ENCODE measurements at regions not wholly inside any gene's neighbourhood (a gene's known extent, or its start where the extent isn't known, plus 50 kb on each side); places are given as distances from the start of the nearest gene placed in this dataset.
"Not testable (repeated sequence)": the region's sequence is repeated elsewhere in the genome, so short reads cannot be mapped to it uniquely, and the experiment has no call there.

GRCh38 chr22:11253000-11253511, 4274.9 kb upstream of the OR11H1 start:
- Mint-ChIP-seq H3K4me1 (no peaks in the 10 kb centered on the region), H3K36me3 (no peaks in the 10 kb centered on the region), H3K27ac (no peak overlapping the region), H3K4me3 (no peak overlapping the region), H3K9me3 (no peaks in the 10 kb centered on the region)
- no peak for DNase-seq (ENCODE audit: low spot score in 2 of 2)
- no peak for ATAC-seq

DNA sequence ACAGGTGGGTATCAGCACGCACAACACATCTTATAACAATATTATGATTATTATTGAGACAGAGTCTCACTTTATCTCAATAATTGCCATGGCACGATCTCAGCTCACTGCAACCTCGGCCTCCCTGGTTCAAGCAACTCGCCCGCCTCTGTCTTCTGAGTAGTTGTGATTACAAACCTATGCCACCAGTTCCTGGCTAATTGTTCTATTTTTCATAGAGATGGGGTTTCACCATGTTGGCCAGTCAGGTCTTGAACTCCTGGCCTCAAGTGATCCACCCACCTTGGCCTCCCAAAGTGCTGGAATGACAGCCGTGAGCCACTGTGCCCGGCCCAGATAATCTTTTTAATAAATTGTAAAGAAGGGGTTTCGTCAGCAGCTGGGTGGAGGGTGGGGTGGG, 4257.0 kb upstream of the OR11H1 start:
- H3K4me1 Mint-ChIP-seq; DNase-seq (ENCODE audit: low spot score in 2 of 2): not testable (repeated sequence)

GRCh38 chr22:11285116-11285838, 4242.7 kb upstream of the OR11H1 start:
- H3K27ac Mint-ChIP-seq; DNase-seq (ENCODE audit: low spot score in 2 of 2); H3K4me1 Mint-ChIP-seq; H3K4me3 Mint-ChIP-seq; ATAC-seq; H3K36me3 Mint-ChIP-seq: not testable (repeated sequence)
- peaks cover 13% of the 10 kb centered on the region for H3K9me3 Mint-ChIP-seq

More for the DNA sequence above, 4257.0 kb upstream of the OR11H1 start:
- not testable (repeated sequence) for H3K36me3 Mint-ChIP-seq, H3K9me3 Mint-ChIP-seq, ATAC-seq, H3K27ac Mint-ChIP-seq, H3K4me3 Mint-ChIP-seq

DNA sequence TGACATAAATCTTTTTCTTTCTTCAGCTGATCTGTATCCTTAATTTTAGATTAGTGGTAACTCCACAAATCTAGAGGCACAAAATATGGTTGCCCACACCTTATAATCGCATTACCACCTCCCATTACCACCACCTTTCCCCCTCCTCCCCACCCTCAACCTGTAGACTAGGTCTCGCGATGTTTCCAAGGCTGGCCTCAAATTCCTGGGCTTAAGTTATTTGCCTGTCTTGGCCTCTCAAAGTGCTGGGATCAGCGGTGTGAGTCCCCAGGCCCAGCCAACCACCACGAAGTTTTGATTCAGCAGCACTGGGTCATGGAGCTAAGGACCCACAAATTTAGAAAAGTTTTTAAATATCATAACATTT, 4242.2 kb upstream of the OR11H1 start:
- not testable (repeated sequence) for H3K4me3 Mint-ChIP-seq; DNase-seq (ENCODE audit: low spot score in 2 of 2); ATAC-seq; H3K36me3 Mint-ChIP-seq; H3K27ac Mint-ChIP-seq; H3K4me1 Mint-ChIP-seq
- H3K9me3 Mint-ChIP-seq: peaks cover 16% of the 10 kb centered on the region

DNA sequence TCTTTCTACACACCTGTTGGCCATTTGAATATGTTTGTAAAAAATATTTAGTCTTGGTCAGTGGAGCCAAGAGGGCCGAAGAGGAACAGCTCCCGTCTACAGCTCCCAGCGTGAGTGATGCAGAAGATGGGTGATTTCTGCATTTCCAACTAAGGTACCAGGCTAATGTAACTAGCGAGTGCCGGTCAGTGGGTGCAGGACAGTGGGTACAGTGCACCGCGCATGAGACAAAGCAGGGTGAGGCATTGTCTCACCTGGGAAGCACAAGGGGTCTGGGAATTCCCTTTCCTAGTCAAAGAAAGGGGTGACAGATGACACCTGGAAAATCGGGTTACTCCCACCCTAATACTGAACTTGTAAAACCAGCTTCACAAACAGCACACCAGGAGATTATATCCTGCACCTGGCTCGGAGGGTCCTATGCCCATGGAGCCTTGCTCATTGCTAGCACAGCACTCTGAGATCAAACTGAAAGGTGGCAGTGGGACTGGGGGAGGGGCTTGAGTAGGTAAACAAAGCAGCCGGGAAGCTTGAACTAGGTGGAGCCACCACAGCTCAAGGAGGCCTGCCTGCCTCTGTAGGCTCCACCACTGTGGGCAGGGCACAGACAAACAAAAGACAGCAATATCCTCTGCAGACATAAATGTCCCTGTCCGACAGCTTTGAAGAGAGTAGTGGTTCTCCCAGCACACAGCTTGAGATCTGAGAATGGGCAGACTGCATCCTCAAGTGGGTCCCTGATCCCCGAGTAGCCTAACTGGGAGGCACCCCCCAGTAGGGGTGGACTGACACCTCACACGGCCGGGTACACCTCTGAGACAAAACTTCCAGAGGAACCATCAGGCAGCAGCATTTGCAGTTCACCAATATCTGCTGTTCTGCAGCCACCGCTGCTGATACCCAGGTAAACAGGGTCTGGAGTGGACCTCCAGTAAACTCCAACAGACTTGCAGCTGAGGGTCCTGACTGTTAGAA, 4239.5 kb upstream of the OR11H1 start:
- not testable (repeated sequence) for DNase-seq (ENCODE audit: low spot score in 2 of 2)
- peaks cover 26% of the 10 kb centered on the region for H3K9me3 Mint-ChIP-seq

DNA sequence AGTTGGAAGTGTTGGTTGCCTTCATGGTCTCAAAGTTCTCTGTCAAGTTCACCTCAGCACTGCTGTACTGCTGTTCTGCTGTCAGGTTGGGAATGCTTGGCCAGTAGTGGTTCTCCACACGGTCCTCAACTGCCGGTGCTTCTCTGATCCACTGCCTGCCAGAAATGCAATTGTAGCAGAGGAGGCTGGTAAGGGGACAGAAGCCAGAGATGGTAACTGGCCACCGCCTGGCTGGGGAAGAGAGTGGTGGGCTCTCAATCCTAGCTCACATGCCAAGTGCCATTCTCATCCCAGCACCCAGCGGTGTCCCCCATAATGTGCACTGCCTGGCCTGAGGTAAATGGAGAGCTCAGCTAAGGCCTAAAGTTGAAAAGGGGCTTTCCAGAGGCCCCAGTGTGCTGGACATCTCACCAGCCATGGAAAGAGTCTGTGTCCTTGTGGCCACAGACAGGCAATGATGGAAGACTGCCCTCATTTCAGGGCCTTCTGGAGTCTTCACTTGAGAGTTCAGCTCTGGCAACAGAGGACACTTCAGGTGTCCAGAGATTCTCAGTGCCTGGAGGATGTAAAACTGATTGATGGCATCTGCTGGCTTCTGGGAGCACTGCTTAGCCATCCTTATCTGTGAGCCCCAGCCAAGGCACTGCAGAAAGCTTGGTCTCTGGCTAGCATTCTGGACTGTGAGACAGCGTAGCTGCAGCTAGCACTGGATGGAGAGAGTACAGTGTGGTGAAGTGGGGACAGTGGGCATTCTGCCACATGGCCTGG, 4229.7 kb upstream of the OR11H1 start:
- H3K36me3 Mint-ChIP-seq; H3K27ac Mint-ChIP-seq; H3K4me1 Mint-ChIP-seq; DNase-seq (ENCODE audit: low spot score in 2 of 2); H3K4me3 Mint-ChIP-seq; ATAC-seq: not testable (repeated sequence)
- peaks cover 33% of the 10 kb centered on the region for H3K9me3 Mint-ChIP-seq

More for the DNA sequence above, 4239.5 kb upstream of the OR11H1 start:
- H3K4me3 Mint-ChIP-seq, H3K4me1 Mint-ChIP-seq, H3K27ac Mint-ChIP-seq, H3K36me3 Mint-ChIP-seq, ATAC-seq: not testable (repeated sequence)

DNA sequence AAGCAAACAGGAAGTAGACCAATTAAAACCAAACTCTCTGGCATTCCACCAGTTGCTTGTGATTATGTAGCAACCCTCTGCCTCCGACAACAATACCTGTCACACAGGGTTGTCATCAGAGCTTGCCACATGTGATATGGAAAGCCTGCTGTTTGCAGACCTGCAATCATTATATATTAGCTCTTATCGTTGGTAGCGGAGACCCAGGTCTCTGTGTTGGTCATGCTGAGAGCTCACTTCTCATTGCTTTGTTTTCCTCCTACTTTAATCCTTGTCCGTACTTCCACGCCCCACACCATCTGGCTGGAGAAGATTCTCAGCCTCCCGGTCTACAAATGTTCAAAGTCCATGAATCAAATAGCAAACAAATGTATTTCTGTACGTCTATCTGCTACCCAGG, 4225.6 kb upstream of the OR11H1 start:
- not testable (repeated sequence) for DNase-seq (ENCODE audit: low spot score in 2 of 2); H3K36me3 Mint-ChIP-seq; H3K27ac Mint-ChIP-seq; ATAC-seq; H3K4me3 Mint-ChIP-seq; H3K4me1 Mint-ChIP-seq
- H3K9me3 Mint-ChIP-seq: peaks cover 56% of the 10 kb centered on the region

DNA sequence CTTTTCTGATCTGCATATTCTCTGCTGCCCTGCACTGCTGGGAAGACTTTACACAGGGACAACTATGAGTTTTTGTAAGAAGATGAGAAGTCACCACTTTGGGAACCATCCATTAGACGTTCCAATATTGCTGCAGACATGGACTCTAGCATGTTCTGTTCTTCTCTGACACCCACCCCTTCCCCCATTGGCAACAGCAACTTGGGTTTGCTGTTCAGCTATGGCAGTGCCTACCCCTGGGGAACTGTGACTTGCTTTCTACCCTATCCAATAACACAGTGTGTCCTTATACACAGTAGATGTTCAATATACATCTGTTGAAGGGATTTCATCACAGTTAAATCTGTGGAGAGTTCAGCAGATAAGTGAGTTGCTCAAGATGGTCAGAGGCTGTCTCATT, 4225.1 kb upstream of the OR11H1 start:
- H3K27ac Mint-ChIP-seq; H3K4me1 Mint-ChIP-seq; H3K4me3 Mint-ChIP-seq; DNase-seq (ENCODE audit: low spot score in 2 of 2); ATAC-seq; H3K36me3 Mint-ChIP-seq: not testable (repeated sequence)
- H3K9me3 Mint-ChIP-seq: peaks cover 58% of the 10 kb centered on the region

DNA sequence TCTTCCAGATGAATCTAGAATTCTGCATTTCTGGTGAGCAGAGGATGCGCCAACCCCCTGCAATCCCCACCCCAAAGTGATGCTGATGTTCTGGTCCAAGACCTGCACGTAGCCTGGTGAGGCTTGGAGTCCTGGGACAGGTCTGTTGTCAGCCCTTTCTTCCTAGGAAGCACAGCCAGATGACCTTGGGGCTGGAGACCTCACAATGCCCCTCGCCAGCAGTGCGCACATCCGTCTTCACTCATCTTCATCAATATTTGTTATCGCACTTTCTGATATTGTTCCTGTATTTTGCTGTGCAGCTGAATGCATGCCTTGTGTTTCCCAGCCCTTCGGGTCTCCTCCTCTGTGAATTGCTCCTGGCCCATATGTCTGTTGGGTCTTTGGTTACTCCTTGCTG, 4222.8 kb upstream of the OR11H1 start:
- not testable (repeated sequence) for ATAC-seq; H3K4me3 Mint-ChIP-seq; H3K27ac Mint-ChIP-seq; DNase-seq (ENCODE audit: low spot score in 2 of 2); H3K36me3 Mint-ChIP-seq; H3K4me1 Mint-ChIP-seq
- H3K9me3 Mint-ChIP-seq: peaks cover 48% of the 10 kb centered on the region

DNA sequence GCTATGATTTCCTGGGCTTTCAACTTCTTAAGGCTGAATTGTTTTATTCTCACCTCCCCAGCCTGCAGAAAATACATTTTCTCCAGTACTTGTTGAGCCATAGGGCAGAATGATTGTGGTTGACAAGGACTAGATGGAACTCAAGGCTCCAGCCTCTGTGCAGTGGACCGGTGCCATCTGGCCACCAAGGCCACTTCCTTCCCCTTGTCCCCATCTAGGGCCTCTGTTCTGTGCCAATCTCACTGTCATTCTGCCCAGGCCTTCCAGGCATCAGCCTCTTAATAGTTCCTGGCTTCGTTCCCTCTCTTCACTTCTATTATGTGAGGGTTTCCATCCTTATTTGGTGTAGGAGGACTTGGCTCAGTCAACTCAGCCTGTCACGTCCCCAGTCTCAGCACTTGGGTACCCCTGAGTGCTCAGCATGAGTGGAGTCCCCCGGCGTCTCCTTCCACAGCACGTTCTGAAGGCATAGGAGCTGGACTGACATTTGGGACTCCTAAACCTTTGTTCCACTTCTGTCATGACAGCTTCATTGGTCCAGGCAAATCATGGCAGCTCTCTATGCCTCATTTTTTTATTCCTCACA, 4221.0 kb upstream of the OR11H1 start:
- H3K4me3 Mint-ChIP-seq; H3K27ac Mint-ChIP-seq; H3K36me3 Mint-ChIP-seq; DNase-seq (ENCODE audit: low spot score in 2 of 2); ATAC-seq; H3K4me1 Mint-ChIP-seq: not testable (repeated sequence)
- H3K9me3 Mint-ChIP-seq: peaks cover 50% of the 10 kb centered on the region

GRCh38 chr22:11307998-11308397, 4220.0 kb upstream of the OR11H1 start:
- H3K36me3 Mint-ChIP-seq: no peaks in the 10 kb centered on the region
- H3K9me3 Mint-ChIP-seq: peaks cover 43% of the 10 kb centered on the region
- no peak overlapping the region for H3K4me3 Mint-ChIP-seq

DNA sequence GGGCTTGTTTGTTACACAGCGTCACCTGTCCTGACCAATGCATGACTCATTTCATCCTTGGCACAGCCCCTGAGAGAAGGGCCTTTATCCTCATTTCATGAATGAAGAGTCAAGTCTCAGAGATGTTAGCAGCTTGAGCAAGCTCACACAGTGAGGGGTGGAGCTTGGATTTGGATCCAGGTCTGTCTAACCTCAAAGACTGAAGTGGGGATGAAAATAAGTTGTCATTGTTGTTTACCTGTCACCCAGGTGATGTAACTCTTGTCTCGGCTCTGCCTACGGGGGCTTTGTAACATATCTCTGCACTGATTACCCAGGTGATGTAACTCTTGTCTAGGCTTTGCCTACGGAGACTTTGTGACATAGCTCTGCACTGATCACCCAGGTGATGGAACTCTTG, 4218.2 kb upstream of the OR11H1 start:
- not testable (repeated sequence) for H3K4me3 Mint-ChIP-seq; H3K27ac Mint-ChIP-seq; H3K4me1 Mint-ChIP-seq; H3K36me3 Mint-ChIP-seq; DNase-seq (ENCODE audit: low spot score in 2 of 2); ATAC-seq
- H3K9me3 Mint-ChIP-seq: peaks cover 38% of the 10 kb centered on the region

More at GRCh38 chr22:11307998-11308397, 4220.0 kb upstream of the OR11H1 start:
- no peak for DNase-seq (ENCODE audit: low spot score in 2 of 2)
- ATAC-seq: no peak
- Mint-ChIP-seq H3K27ac (no peak overlapping the region), H3K4me1 (no peaks in the 10 kb centered on the region)

DNA sequence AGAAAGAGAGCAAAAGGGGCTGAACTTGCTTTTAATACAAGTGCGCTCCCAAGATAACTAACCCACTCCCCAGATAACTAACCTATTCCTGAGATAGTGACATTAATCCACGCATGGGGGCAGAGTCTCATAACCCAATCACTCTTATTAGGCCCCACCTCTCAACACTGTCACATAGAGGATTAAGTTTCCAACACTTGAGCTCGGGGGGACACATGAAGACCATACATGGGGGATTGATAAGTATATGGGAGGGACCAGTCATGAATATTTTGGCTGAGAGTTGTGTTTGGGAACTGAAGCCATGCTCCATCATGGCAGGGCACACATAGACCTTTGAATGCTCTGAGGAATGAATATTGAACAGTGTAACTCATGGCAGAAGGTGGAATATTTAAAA, 4217.3 kb upstream of the OR11H1 start:
- not testable (repeated sequence) for H3K27ac Mint-ChIP-seq; H3K4me1 Mint-ChIP-seq; H3K4me3 Mint-ChIP-seq; ATAC-seq; DNase-seq (ENCODE audit: low spot score in 2 of 2); H3K36me3 Mint-ChIP-seq
- H3K9me3 Mint-ChIP-seq: peaks cover 31% of the 10 kb centered on the region

GRCh38 chr22:11312640-11313039, 4215.4 kb upstream of the OR11H1 start:
- not testable (repeated sequence) for H3K27ac Mint-ChIP-seq; H3K4me1 Mint-ChIP-seq; H3K4me3 Mint-ChIP-seq; ATAC-seq; H3K36me3 Mint-ChIP-seq; DNase-seq (ENCODE audit: low spot score in 2 of 2)
- H3K9me3 Mint-ChIP-seq: peaks cover 19% of the 10 kb centered on the region

All from stimulated activated effector memory CD8-positive, alpha-beta T cell treated with anti-CD3 and anti-CD28 coated beads, Interleukin-12 subunit alpha, Interleukin-12 subunit beta, amount 100 ng/mL, for 72 hours (primary cell).